Ishikawa (cell line): ENCODE measurements at regions not wholly inside any gene's neighbourhood (a gene's known extent, or its start where the extent isn't known, plus 50 kb on each side); places are given as distances from the start of the nearest gene placed in this dataset.

Experiments
- CEBPB ChIP-seq: IDR thresholded peaks from 2 replicates; pipeline ENCODE4 v1.6.1; 2012
- CREB1 ChIP-seq: IDR thresholded peaks from 2 replicates; pipeline ENCODE4 v1.6.1; 2012; ENCODE audit warnings: low read depth
- EGR1 ChIP-seq: IDR thresholded peaks from 2 replicates; pipeline ENCODE4 v1.6.1; 2012
- EP300 ChIP-seq: IDR thresholded peaks from 2 replicates; pipeline ENCODE4 v1.6.1; 2012; ENCODE audit warnings: borderline replicate concordance
- FOXM1 ChIP-seq: IDR thresholded peaks from 2 replicates; pipeline ENCODE4 v1.6.1; 2012; ENCODE audit warnings: low read depth, borderline replicate concordance
- MAX ChIP-seq: IDR thresholded peaks from 2 replicates; pipeline ENCODE4 v1.6.1; 2012
- NFIC ChIP-seq: IDR thresholded peaks from 2 replicates; pipeline ENCODE4 v1.6.1; 2012
- RAD21 ChIP-seq: IDR thresholded peaks from 2 replicates; pipeline ENCODE4 v1.6.1; 2012; ENCODE audit warnings: low read depth
- REST ChIP-seq: IDR thresholded peaks from 2 replicates; pipeline ENCODE4 v1.6.1; 2012; ENCODE audit warnings: low read depth, mild to moderate bottlenecking
- TAF1 ChIP-seq: IDR thresholded peaks from 2 replicates; pipeline ENCODE4 v1.6.1; 2012; ENCODE audit warnings: low read depth, mild to moderate bottlenecking
- TCF12 ChIP-seq: IDR thresholded peaks from 2 replicates; pipeline ENCODE4 v1.6.1; 2012; ENCODE audit warnings: low read depth
- TEAD4 ChIP-seq: IDR thresholded peaks from 2 replicates; pipeline ENCODE4 v1.6.1; 2012
- YY1 ChIP-seq: IDR thresholded peaks from 2 replicates; pipeline ENCODE4 v1.6.1; 2012; ENCODE audit warnings: low read depth
- ZBTB7A ChIP-seq: IDR thresholded peaks from 2 replicates; pipeline ENCODE4 v1.6.1; 2012; ENCODE audit warnings: low read depth
- TF ChIP-seq, protein P1 (sequence below): IDR thresholded peaks from 2 replicates; pipeline ENCODE4 v1.6.1; 2012

GRCh38 chr3:13716540-13717221 is 163.2 kb downstream of the WNT7A start:
- TF ChIP-seq MAX: no peak
- TF ChIP-seq TCF12: no peak

- TF ChIP-seq RAD21 (no peak), YY1 (no peak), ZBTB7A (no peak), CEBPB (no peak), EP300 (no peak), TAF1 (no peak), TCF12 (no peak), FOXM1 (no peak), NFIC (no peak), EGR1 (no peak), TEAD4 (no peak), REST (no peak), MAX (no peak), CREB1 (no peak)
- TF ChIP-seq, protein P1, sequence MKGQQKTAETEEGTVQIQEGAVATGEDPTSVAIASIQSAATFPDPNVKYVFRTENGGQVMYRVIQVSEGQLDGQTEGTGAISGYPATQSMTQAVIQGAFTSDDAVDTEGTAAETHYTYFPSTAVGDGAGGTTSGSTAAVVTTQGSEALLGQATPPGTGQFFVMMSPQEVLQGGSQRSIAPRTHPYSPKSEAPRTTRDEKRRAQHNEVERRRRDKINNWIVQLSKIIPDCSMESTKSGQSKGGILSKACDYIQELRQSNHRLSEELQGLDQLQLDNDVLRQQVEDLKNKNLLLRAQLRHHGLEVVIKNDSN: no peak
Observed at GRCh38 chr3:13715961-13716360, 163.9 kb downstream of the WNT7A start.

DNA sequence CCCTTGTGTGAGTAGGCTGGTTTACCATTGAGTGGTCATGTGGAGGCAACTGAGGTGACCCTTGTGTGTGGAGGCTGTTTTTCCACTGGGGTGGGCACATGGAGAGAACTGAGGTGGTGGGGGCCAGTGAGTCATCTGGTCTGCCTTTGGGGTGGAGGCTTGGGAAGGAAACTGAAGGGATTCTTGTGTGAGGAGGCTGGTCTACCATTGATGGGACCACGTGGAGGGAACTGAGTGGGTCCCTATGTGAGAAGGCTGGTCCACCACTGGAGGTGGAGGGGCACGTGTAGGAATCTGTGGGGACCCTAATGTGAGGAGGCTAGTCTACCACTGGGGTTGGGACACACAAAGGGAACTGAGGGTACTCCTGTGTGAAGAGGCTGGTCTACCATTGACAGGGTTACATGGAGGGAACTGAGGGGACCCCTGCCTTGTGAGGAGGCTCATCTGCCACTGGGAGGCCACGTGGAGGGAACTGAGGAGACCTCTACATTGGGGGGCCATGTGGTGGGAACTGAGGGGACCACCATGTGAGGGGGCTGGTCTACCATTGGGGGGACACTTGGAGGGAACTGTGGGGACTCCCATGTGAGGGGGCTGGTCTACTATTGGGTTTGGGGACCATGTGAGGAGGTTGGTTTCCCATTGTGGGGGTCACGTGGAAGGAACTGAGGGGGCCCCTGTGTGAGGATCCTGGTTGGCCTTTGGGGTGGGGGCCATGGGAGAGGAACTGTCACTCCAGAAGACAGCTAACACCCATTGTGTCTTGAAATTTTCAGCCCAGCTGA is 164.5 kb downstream of the WNT7A start:
- no peak for TF ChIP-seq EGR1
- TF ChIP-seq TEAD4: no peak
- TF ChIP-seq REST: no peak
- TF ChIP-seq NFIC: no peak

DNA sequence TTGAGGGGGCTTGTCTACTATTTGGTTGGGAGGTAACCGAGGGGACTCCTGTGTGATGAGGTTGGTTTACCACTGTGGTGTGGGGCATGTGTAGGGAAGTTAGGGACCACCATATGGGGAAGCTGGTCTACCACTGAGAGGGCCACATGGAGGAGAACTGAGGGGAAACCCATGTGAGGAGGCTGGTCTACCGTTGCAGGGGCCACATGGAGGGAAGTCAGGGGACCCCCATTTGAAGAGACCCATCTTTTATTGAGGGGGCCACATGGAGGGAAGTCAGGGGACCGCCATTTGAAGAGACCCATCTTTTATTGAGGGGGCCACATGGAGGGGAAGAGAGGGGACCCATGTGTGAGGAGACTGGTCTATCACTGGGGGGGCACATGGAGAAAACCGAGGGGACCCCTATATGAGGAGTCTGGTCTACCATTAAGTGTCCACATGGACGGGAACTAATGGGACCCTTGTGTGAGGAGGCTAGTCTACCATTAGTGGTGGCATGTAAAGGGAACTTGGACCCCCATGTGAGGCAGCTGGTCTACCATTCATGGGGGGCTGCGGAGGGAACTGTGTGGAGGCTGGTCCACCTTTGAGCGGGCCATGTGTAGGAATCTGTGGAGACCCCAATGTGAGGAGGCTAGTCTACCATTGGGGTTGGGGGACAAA is 165.5 kb downstream of the FBLN2 start:
- TF ChIP-seq TCF12 (no peak), RAD21 (no peak), YY1 (no peak), EP300 (no peak), EGR1 (no peak), TEAD4 (no peak), CREB1 (no peak), TAF1 (no peak), FOXM1 (no peak), MAX (no peak), REST (no peak), ZBTB7A (no peak), NFIC (no peak), CEBPB (no peak)
- TF ChIP-seq, protein P1: no peak
